ENCODE measurements at regions not wholly inside any gene's neighbourhood (a gene's known extent, or its start where the extent isn't known, plus 50 kb on each side); places are given as distances from the start of the nearest gene placed in this dataset.

DNA sequence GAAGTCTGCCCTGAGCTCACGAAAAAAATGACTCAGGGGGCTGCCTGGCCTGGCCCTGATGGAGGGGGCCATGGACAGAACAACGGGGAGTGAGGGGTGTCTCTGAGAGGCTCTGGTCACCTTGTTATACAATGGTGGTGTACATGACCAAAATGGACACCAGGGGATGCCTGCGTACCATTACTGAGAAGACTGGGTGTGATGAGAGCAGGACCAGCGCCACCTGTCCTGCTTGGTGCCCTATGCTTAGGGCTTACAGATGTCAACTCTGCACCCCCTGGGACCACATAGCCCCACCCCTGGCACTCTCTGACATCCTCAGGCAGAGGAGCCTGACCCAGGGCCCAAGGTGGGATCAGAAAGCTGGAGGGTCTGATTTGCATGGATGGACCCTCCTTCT lies 104.8 kb downstream of the ZNF280B start:
- no peaks in the 10 kb centered on the region for H3K4me1 ChIP-seq
- no peak for DNase-seq
- H3K36me3 ChIP-seq: no peaks in the 10 kb centered on the region
- H3K9me3 ChIP-seq (replicated peaks): no peaks in the 10 kb centered on the region
- no peak overlapping the region for H3K4me3 ChIP-seq
- H3K27me3 ChIP-seq: no peaks in the 10 kb centered on the region
- H3K27ac ChIP-seq: no peak overlapping the region

DNA sequence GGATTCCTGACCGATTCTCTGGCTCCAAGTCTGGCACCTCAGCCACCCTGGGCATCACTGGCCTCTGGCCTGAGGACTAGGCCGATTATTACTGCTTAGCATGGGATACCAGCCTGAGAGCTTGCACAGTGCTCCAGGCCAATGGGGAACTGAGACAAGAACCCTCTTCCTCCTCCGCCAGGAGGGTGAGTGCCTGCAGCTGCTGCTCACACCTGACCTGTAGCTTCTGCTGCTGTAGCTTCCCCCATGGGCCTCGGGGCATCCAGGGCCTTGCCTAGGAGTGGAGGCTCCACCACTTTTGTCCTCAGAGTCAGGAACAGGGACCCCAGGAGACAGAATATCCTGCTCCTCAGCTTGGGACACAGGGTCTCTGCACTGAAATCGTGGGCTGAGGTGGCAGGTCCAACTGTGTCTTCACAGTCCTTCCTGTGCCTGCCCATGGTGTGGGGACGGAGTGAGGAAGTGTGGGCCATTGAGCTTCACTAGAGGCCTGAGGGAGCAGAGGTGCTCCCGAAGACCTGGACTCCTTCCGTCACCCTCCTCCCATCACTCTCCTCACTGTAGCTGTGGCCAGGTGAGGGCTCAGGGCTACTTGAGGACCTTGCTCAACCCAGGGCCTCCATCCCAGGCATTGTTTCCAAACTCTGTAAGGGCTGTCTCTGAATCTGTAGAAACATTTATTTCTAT lies 103.8 kb downstream of the ZNF280B start:
- Histone ChIP-seq H3K27ac (no peak overlapping the region), H3K36me3 (no peaks in the 10 kb centered on the region), H3K4me1 (peaks cover 8% of the 10 kb centered on the region), H3K27me3 (no peaks in the 10 kb centered on the region), H3K9me3 (replicated peaks) (no peaks in the 10 kb centered on the region), H3K4me3 (no peak overlapping the region)
- no peak for DNase-seq

DNA sequence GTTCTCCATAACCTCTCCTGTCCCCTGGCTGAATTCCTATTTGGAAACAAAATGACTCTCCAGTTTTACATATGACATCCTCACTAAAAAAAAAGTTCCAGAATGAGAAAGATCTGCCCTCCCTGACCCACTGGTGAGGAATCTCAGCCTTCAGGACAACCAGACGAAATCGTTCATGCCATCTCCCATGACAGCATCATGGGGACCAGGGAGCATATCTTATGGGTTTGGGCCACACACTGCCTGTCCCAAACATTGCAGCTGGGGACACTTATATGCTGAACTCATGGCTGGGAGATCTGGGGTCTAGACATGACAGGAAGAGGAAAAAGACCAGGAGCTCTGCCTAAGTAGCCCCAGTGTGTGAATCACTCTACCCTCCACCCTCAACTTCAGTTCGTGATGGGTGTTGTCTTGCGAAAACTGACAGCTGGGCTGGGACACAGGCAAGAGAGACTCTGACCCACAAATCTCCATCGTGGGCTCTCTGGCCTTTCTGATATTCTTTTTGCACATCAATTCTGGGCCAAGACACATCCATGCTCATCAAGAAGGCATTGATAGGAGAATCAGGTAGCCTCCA lies 102.0 kb downstream of the ZNF280B start:
- H3K27ac ChIP-seq: no peak overlapping the region
- no peak for DNase-seq
- H3K4me3 ChIP-seq: no peak overlapping the region
- H3K27me3 ChIP-seq: no peaks in the 10 kb centered on the region
- H3K36me3 ChIP-seq: no peaks in the 10 kb centered on the region
- H3K9me3 ChIP-seq (replicated peaks): no peaks in the 10 kb centered on the region
- peaks cover 19% of the 10 kb centered on the region for H3K4me1 ChIP-seq

- no peak for DNase-seq
- peaks cover 19% of the 10 kb centered on the region for H3K4me1 ChIP-seq
- no peak overlapping the region for H3K4me3 ChIP-seq
- no peak overlapping the region for H3K27ac ChIP-seq
- H3K27me3 ChIP-seq: no peaks in the 10 kb centered on the region
- no peaks in the 10 kb centered on the region for H3K36me3 ChIP-seq
- H3K9me3 ChIP-seq (replicated peaks): no peaks in the 10 kb centered on the region
Measured at GRCh38 chr22:22407061-22407460, 101.5 kb downstream of the ZNF280B start.

DNA sequence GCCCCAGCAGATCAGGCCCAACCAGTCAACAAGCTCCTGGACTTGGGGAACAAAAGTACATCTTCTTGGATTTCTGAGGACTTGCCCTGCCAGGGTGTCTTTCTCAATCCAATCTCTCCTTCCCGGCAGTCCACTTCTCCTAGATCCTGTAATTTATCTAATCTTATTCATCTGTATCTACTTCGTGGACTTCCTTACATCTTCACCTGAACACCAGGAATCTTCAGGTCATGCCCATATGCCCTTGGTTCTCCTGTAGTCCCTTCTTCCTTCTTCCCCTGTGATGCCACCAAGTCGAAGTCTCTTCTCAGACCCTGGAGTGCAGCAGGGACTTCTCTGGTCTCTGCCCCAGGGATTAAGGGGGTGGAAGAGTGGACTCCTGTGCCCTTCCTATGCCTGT lies 100.3 kb downstream of the ZNF280B start:
- H3K4me1 ChIP-seq: peaks cover 19% of the 10 kb centered on the region
- no peaks in the 10 kb centered on the region for H3K36me3 ChIP-seq
- H3K27ac ChIP-seq: no peak overlapping the region
- DNase-seq: no peak
- no peak overlapping the region for H3K4me3 ChIP-seq
- no peaks in the 10 kb centered on the region for H3K27me3 ChIP-seq
- no peaks in the 10 kb centered on the region for H3K9me3 ChIP-seq (replicated peaks)

GRCh38 chr22:22408731-22409696 lies 99.5 kb downstream of the ZNF280B start:
- H3K4me3 ChIP-seq: no peak overlapping the region
- H3K36me3 ChIP-seq: no peaks in the 10 kb centered on the region
- peak; percentile 79 to 90 for DNase-seq
- peak overlapping the region; percentile 58 for H3K27ac ChIP-seq
- peaks cover 22% of the 10 kb centered on the region for H3K4me1 ChIP-seq
- H3K27me3 ChIP-seq: no peaks in the 10 kb centered on the region
- H3K9me3 ChIP-seq (replicated peaks): no peaks in the 10 kb centered on the region

DNA sequence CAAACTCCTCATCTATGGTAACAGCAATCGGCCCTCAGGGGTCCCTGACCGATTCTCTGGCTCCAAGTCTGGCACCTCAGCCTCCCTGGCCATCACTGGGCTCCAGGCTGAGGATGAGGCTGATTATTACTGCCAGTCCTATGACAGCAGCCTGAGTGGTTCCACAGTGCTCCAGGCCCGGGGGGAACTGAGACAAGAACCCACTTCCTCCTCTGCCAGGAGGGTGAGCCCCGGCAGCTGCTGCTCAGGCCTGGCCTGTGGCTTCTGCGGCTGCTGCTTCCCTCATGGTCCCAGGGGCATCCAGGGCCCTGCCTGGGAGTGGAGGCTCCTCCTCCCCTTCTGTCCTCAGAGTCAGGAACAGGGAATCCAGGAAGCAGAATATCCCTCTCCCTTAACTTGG lies 98.4 kb downstream of the ZNF280B start:
- Histone ChIP-seq H3K4me1 (peaks cover 22% of the 10 kb centered on the region), H3K36me3 (no peaks in the 10 kb centered on the region), H3K27me3 (no peaks in the 10 kb centered on the region), H3K9me3 (replicated peaks) (no peaks in the 10 kb centered on the region), H3K4me3 (no peak overlapping the region), H3K27ac (peak overlapping the region; percentile 58)
- peak; percentile 96 for DNase-seq

DNA sequence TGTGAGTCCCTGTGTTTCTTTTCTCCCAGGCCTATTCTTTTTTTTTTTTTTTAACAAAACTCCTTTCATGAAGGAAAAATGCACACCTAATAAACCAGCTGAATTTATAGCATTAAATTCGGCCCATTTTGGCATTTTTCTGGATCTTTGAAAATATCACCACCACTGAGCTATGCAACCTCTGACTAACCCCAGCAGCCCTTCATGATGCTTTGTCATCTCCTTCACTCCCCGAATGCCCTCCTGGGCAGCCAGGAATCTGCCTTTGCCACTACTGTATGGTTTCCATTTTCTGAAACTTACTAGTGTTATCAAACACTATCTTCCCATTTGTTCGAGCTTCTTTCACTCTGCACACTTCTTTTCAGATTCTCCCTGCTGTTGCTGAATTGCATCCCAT lies 97.9 kb downstream of the ZNF280B start:
- Histone ChIP-seq H3K27ac (peak overlapping the region; percentile 58), H3K4me3 (no peak overlapping the region), H3K9me3 (replicated peaks) (no peaks in the 10 kb centered on the region), H3K36me3 (no peaks in the 10 kb centered on the region), H3K27me3 (no peaks in the 10 kb centered on the region), H3K4me1 (peaks cover 22% of the 10 kb centered on the region)
- DNase-seq: no peak

DNA sequence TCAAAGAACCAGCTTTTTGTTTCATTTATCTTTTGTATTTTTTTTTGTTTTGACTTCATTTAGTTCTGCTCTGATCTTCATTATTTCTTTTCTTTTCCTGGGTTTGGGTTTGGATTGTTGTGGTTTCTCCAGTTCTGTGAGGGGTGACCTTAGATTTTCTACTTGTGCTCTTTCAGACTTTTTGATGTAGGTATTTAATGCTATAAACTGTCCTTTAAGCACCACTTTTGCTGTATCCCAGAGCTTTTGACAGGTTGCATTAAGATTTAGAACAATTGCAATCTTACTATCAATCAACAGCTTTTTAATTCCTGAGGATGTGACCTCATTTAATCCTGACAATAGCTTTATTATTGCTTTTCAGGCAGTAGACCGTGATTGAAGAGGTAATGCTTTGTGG lies 94.3 kb downstream of the ZNF280B start:
- no peaks in the 10 kb centered on the region for H3K27me3 ChIP-seq
- no peak overlapping the region for H3K27ac ChIP-seq
- H3K36me3 ChIP-seq: no peaks in the 10 kb centered on the region
- H3K4me3 ChIP-seq: no peak overlapping the region
- no peak for DNase-seq
- H3K4me1 ChIP-seq: peaks cover 18% of the 10 kb centered on the region
- H3K9me3 ChIP-seq (replicated peaks): no peaks in the 10 kb centered on the region

DNA sequence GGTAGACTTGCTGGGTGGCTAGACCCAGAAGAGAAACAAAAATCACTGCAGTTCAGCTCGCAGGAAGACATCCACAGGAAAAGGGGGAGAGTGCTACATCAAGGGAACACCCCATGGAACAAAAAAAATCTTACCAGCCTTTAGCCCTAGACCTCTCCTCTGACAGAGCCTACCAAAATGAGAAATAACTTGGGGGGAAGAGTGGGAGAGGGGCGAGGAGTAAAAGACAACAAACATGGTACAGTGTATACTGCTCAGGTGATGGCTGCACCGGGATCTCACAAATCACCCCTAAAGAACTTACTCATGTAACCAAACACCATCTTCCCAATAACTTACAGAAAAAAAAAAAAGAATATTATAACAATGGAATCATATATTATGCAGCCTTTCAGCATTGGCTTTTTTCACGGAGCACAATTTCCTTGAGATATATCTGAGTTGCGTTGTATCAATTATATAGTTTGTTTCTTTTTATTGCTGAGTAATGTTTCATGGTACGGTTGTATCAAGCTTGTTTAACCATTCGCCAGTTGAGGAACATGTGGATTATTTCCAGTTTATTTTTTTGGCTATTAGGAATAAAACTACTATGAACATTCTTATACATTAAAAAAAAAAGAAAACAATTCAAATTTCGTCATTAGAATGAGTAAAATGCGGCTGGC lies 90.9 kb downstream of the ZNF280B start:
- H3K27me3 ChIP-seq: no peaks in the 10 kb centered on the region

DNA sequence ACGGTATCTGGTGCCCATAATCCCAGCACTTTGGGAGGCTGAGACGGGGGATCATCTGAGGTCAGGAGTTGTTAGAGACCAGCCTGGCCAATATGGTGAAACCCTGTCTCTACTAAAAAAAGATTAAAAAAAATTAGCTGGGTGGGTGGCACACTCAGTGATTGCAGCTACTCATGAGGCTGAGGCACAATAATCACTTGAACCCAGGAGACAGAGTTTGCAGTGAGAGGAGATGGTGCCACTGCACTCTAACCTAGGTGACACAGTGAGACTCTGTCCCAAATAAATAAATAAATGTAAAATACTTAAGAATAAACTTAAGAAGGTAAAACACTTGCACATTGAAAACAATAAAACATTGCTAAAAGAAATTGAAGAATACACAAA lies 90.4 kb downstream of the ZNF280B start:
- Histone ChIP-seq H3K27me3 (no peaks in the 10 kb centered on the region), H3K9me3 (replicated peaks) (no peaks in the 10 kb centered on the region)

More for the DNA sequence above, 90.9 kb downstream of the ZNF280B start:
- DNase-seq: no peak
- H3K9me3 ChIP-seq (replicated peaks): no peaks in the 10 kb centered on the region
- no peak overlapping the region for H3K27ac ChIP-seq
- H3K36me3 ChIP-seq: no peaks in the 10 kb centered on the region
- H3K4me1 ChIP-seq: peaks cover 8% of the 10 kb centered on the region; the same call in 1 of the 2 replicates
- H3K4me3 ChIP-seq: no peak overlapping the region

GRCh38 chr22:22418957-22419356 lies 89.6 kb downstream of the ZNF280B start:
- Histone ChIP-seq H3K27me3 (no peaks in the 10 kb centered on the region), H3K36me3 (no peaks in the 10 kb centered on the region), H3K27ac (no peak overlapping the region), H3K9me3 (replicated peaks) (no peaks in the 10 kb centered on the region), H3K4me3 (no peak overlapping the region), H3K4me1 (peaks cover 18% of the 10 kb centered on the region)
- no peak for DNase-seq

More for the DNA sequence above, 90.4 kb downstream of the ZNF280B start:
- Histone ChIP-seq H3K4me3 (no peak overlapping the region), H3K36me3 (no peaks in the 10 kb centered on the region), H3K27ac (no peak overlapping the region), H3K4me1 (peaks cover 12% of the 10 kb centered on the region)
- no peak for DNase-seq

- Histone ChIP-seq H3K27me3 (no peaks in the 10 kb centered on the region), H3K4me3 (no peak overlapping the region), H3K4me1 (peaks cover 33% of the 10 kb centered on the region), H3K27ac (no peak overlapping the region), H3K36me3 (no peaks in the 10 kb centered on the region), H3K9me3 (replicated peaks) (no peaks in the 10 kb centered on the region)
- DNase-seq: no peak
Measured at GRCh38 chr22:22420580-22420979, 88.0 kb downstream of the ZNF280B start.

DNA sequence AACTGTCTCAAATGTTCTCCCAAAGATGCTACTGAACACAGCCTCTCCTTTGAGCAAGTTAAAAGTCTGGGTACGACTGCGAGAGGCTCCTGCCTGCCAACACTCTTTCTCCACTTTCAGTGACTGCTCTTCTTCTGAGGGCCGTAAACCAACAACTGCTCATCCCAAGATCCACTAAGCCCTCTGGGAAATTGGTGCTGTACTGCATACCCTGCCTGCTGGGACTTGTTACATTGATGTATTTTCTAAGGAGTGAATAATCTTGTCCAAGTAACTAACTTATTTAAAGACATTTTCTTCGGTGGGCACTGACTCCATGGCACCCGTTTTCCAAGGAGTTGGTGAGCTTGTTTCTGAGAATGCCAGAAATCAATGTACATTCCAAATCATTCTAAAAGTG lies 87.2 kb downstream of the ZNF280B start:
- Histone ChIP-seq H3K4me3 (no peak overlapping the region), H3K36me3 (no peaks in the 10 kb centered on the region), H3K27ac (no peak overlapping the region), H3K27me3 (no peaks in the 10 kb centered on the region), H3K4me1 (peaks cover 41% of the 10 kb centered on the region), H3K9me3 (replicated peaks) (no peaks in the 10 kb centered on the region)
- DNase-seq: no peak

Measured in SJCRH30 (cell line).